Calu3 (cell line): ENCODE measurements at regions not wholly inside any gene's neighbourhood (a gene's known extent, or its start where the extent isn't known, plus 50 kb on each side); places are given as distances from the start of the nearest gene placed in this dataset.

Experiments
- BruUV-seq: library from RNA; stranded (reverse); fragments of 400-500 nt; replicated peaks from 2 replicates; lab custom pipeline; 2021; lab: Mats Ljungman, UMichigan
- CTCF ChIA-PET: fragments of 300-600 bp; sonication (Branson Sonifier 250); formaldehyde crosslinking; loops from one replicate; lab custom pipeline; 2022; ENCODE audit warnings: antibody characterized with exemption; lab: Charles Lee
- DNase-seq: peaks from one replicate; pipeline ENCODE4 v3.0.0; 2022
- H3K27ac Mint-ChIP-seq: one replicate; pipeline ENCODE4 v1.8.0; 2022; ENCODE audit warnings: mixed read lengths; ENCODE audit not compliant: unreplicated experiment
- H3K27me3 Mint-ChIP-seq: one replicate; pipeline ENCODE4 v1.8.0; 2022; ENCODE audit warnings: mixed read lengths; ENCODE audit not compliant: unreplicated experiment
- H3K36me3 Mint-ChIP-seq: one replicate; pipeline ENCODE4 v1.8.0; 2022; ENCODE audit warnings: mild to moderate bottlenecking, moderate library complexity, mixed read lengths; ENCODE audit not compliant: insufficient read depth, unreplicated experiment
- H3K4me1 Mint-ChIP-seq: one replicate; pipeline ENCODE4 v1.8.0; 2022; ENCODE audit warnings: mild to moderate bottlenecking, low read depth, mixed read lengths; ENCODE audit not compliant: unreplicated experiment
- H3K4me3 Mint-ChIP-seq: one replicate; pipeline ENCODE4 v1.8.0; 2022; ENCODE audit warnings: mild to moderate bottlenecking, low read depth, moderate library complexity, mixed read lengths; ENCODE audit not compliant: unreplicated experiment
- H3K9me3 Mint-ChIP-seq: one replicate; pipeline ENCODE4 v1.8.0; 2022; ENCODE audit warnings: low read depth, mixed read lengths; ENCODE audit not compliant: unreplicated experiment
- intact Hi-C: fragments of 100-400 bp; cut with micrococcal nuclease; formaldehyde crosslinking; loops from one replicate; pipeline ENCODE4 v1.10.0; 2022; ENCODE audit not compliant: unreplicated experiment
- TF ChIP-seq, protein P1 (sequence below): fragments of 200-600 bp; IDR thresholded peaks from one replicate; pipeline ENCODE4 v1.8.0; 2022; ENCODE audit warnings: antibody characterized with exemption; ENCODE audit not compliant: unreplicated experiment

- no peaks in the 10 kb centered on the region for H3K36me3 Mint-ChIP-seq
- intact Hi-C loops, result no loop called here
- H3K27me3 Mint-ChIP-seq, result no peaks in the 10 kb centered on the region
- TF ChIP-seq, protein P1, sequence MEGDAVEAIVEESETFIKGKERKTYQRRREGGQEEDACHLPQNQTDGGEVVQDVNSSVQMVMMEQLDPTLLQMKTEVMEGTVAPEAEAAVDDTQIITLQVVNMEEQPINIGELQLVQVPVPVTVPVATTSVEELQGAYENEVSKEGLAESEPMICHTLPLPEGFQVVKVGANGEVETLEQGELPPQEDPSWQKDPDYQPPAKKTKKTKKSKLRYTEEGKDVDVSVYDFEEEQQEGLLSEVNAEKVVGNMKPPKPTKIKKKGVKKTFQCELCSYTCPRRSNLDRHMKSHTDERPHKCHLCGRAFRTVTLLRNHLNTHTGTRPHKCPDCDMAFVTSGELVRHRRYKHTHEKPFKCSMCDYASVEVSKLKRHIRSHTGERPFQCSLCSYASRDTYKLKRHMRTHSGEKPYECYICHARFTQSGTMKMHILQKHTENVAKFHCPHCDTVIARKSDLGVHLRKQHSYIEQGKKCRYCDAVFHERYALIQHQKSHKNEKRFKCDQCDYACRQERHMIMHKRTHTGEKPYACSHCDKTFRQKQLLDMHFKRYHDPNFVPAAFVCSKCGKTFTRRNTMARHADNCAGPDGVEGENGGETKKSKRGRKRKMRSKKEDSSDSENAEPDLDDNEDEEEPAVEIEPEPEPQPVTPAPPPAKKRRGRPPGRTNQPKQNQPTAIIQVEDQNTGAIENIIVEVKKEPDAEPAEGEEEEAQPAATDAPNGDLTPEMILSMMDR, result no peak
- no peak overlapping the region for H3K27ac Mint-ChIP-seq
- CTCF ChIA-PET, result no interaction called here
- no peak overlapping the region for H3K4me3 Mint-ChIP-seq
- DNase-seq, result no peak
- H3K4me1 Mint-ChIP-seq, result no peaks in the 10 kb centered on the region
- no TSS peak for BruUV-seq
- peaks cover 32% of the 10 kb centered on the region for H3K9me3 Mint-ChIP-seq
Observed at GRCh38 chr3:166917437-166917836, 462.7 kb downstream of the ZBBX start.

DNA sequence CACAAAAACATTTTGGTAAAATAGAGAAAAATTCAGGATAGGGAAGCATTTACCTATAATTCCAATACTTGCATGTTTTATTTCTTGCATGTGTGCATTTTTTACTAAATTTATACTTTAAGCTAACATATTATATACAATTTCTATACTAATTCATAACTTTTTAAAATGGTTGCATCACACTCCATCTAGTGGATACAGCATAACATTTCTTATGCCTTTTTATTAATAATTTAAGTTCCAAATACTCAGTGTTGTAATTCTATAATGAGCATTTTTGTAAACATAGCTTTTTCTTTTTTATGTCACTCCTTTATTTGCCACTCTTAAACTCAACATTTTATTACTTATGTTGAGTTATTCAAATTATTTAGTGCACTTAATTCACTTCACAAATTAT is 477.7 kb downstream of the ZBBX start:
- Mint-ChIP-seq H3K4me3 (no peak overlapping the region), H3K27ac (no peak overlapping the region), H3K36me3 (no peaks in the 10 kb centered on the region), H3K9me3 (peaks cover 10% of the 10 kb centered on the region), H3K4me1 (no peaks in the 10 kb centered on the region), H3K27me3 (no peaks in the 10 kb centered on the region)
- DNase-seq, result no peak
- TF ChIP-seq, protein P1, result no peak
- intact Hi-C loops, result loop anchor here (1.0 to 10.0 kb wide), 5 partner anchors 130 to 1048 kb away; no protein-coding TSS in a partner anchor
- no TSS peak for BruUV-seq
- CTCF ChIA-PET, result no interaction called here

DNA sequence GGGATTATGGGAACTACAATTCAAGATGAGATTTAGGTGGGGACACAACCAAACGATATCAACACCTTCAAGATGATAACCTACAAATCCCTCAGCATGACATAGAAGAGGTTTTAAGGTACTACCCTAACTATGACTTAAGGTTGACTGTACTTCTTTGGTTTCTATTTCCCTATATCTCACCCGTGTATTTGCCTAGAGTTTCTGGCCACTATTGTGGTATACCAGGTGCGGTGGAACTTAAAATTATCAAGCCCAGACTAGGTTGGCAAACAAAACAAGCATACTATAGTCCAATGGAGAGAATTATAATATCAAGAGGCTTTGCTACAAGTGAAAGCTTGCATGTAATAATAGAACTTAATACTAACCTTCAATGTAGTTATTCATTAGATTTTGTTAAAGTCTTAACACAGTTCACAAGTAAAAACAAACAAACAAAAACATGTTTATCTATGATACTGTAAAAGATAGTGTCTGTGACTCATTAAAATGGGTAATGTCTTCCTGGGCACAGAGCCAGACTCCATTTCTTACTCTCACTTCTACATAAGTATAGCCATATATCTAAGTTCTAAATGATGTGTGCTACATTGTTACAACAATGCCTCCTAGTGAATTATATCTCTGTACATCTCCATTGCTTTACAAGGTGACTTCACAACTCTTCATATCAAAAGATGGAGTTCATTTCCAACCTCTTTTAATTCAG is 479.1 kb downstream of the ZBBX start:
- TF ChIP-seq, protein P1, result no peak
- Mint-ChIP-seq H3K27ac (no peak overlapping the region), H3K9me3 (peaks cover 7% of the 10 kb centered on the region), H3K36me3 (no peaks in the 10 kb centered on the region), H3K4me3 (no peak overlapping the region), H3K27me3 (no peaks in the 10 kb centered on the region), H3K4me1 (no peaks in the 10 kb centered on the region)
- no peak for DNase-seq
- CTCF ChIA-PET, result no interaction called here
- intact Hi-C loops, result loop anchor here (5.0 to 10.0 kb wide), 4 partner anchors 131 to 1046 kb away; no protein-coding TSS in a partner anchor
- BruUV-seq, result no TSS peak

DNA sequence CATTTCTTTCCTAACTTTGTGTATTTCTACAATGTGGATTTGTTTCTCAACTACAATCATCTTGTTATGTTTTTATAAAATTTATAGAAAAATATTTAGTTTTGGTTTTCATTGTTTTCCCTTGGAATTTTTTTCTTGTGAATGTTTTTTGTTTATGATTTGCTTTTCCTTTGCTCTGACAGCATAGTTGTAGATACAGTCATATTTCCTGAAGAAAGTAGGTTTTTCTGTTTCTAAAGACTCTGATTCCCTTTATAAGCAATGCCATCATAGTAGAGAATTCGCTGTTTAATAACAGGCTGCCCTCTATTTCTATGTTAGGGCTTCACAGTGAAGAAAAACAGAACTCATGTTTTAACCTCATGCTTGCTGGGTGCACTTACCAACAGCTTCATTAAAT is 482.3 kb downstream of the ZBBX start:
- intact Hi-C loops, result no loop called here
- no peak overlapping the region for H3K4me3 Mint-ChIP-seq
- no peaks in the 10 kb centered on the region for H3K36me3 Mint-ChIP-seq
- BruUV-seq, result no TSS peak
- CTCF ChIA-PET, result no interaction called here
- H3K9me3 Mint-ChIP-seq, result peaks cover 4% of the 10 kb centered on the region
- H3K27ac Mint-ChIP-seq, result no peak overlapping the region
- TF ChIP-seq, protein P1, result no peak
- H3K4me1 Mint-ChIP-seq, result no peaks in the 10 kb centered on the region
- no peaks in the 10 kb centered on the region for H3K27me3 Mint-ChIP-seq
- DNase-seq, result no peak
